Stimulated activated CD8-positive, alpha-beta memory T cell treated with anti-CD3 and anti-CD28 coated beads, Interleukin-7, amount 100 ng/mL, for 24 hours (primary cell): ENCODE measurements at regions not wholly inside any gene's neighbourhood (a gene's known extent, or its start where the extent isn't known, plus 50 kb on each side); places are given as distances from the start of the nearest gene placed in this dataset.

Experiments used
- DNase-seq: peaks from one replicate; pipeline ENCODE4 v3.0.0-alpha.2; 2020; ENCODE audit warnings: low read depth

DNA sequence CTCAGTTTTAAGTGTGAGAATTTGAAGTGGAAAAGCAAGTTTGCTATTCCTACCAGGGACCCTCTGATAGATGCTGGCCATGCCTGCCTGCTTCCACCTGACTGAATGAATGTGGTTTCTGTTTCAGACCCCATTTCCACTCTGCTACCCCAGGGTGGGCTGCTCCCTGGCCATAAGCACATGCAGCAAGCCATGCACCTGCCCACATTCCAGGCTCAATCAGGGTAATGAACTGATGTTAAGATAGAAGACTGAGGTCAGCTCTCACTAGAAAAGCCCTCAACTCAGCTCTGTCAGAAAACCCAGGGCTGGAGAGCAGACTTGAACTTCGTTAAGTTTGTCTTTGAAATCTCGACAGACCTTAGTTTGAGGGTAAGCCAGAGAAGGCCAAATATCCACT lies 333.9 kb downstream of the CYRIA start:
- no peak for DNase-seq

DNA sequence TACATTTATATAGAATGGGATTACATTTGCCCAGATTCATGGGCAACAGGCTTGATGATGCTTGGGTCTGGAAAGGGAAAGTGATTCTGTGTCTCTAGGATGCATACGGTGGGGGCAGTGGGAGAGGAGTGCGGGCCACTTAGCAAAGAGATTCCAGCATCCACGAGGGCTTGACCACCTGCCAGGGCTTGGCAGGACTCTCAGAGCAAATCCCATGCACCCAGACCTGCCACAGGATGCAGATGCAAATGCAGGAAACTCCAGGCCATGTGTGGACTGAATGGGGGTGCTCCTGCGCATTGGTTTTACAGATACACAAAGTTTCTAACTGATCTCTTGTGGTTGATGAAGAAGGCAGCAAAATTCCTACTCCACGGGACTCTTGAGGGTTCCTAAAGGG lies 334.7 kb downstream of the CYRIA start:
- no peak for DNase-seq

GRCh38 chr2:16330571-16330970 lies 335.1 kb downstream of the CYRIA start:
- DNase-seq: no peak

- no peak for DNase-seq
Measured at GRCh38 chr2:16330012-16330411, 335.6 kb downstream of the CYRIA start.

GRCh38 chr2:16329421-16329820 lies 336.2 kb downstream of the CYRIA start:
- DNase-seq: no peak

DNA sequence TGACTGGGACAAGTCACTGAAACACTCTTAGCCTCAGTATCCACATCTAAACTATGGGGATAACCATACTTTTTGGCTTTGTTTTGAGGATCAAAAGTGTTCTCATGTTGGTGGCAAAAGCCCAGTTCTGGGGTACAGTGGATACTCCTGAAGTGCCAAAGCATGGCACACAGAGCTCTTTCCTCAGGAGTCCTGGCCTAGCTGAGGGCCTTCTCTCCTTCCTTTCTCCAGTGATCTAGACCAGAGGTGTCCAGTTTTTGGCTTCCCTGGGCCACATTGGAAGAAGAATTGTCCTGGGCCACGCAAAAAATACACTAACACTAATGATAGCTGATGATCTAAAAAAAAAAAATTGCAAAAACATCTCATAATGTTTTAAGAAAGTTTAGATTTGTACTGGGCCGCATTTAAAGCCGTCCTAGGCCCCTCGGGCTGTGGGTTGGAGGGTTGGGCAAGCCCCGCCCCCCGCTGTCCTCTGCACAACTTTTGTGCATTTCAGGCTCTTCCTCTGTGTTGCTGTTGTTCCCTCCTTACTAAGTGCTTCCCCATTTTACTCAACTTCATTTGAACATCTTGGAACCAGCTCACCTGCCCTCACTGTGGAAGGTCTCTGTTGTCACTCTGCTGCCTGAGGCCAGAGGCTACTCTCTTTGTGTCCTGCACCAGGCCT lies 337.0 kb downstream of the CYRIA start:
- no peak for DNase-seq

DNA sequence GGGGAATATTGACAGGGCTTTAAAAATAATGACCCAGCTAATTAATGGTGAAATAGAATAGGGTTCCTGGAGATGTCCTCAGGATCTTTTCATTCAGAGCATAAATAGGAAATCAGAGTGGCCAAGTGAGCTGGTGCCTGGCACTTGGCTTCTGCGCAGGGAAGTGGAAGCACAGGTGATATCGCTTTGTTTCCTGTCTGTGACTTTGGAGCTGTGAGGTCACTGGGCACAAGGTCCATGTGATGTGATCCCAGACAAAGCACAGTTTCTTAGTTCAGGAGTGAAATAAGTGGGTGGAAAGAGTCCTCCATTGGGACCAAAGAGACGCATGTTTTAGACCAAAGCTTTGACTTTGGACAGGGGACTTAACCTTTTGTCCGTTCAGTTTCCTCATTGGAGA lies 338.3 kb downstream of the CYRIA start:
- DNase-seq: no peak

GRCh38 chr2:16326711-16327300 lies 338.8 kb downstream of the CYRIA start:
- DNase-seq: no peak

- DNase-seq: no peak
Measured at GRCh38 chr2:16325976-16326510, 339.6 kb downstream of the CYRIA start.

DNA sequence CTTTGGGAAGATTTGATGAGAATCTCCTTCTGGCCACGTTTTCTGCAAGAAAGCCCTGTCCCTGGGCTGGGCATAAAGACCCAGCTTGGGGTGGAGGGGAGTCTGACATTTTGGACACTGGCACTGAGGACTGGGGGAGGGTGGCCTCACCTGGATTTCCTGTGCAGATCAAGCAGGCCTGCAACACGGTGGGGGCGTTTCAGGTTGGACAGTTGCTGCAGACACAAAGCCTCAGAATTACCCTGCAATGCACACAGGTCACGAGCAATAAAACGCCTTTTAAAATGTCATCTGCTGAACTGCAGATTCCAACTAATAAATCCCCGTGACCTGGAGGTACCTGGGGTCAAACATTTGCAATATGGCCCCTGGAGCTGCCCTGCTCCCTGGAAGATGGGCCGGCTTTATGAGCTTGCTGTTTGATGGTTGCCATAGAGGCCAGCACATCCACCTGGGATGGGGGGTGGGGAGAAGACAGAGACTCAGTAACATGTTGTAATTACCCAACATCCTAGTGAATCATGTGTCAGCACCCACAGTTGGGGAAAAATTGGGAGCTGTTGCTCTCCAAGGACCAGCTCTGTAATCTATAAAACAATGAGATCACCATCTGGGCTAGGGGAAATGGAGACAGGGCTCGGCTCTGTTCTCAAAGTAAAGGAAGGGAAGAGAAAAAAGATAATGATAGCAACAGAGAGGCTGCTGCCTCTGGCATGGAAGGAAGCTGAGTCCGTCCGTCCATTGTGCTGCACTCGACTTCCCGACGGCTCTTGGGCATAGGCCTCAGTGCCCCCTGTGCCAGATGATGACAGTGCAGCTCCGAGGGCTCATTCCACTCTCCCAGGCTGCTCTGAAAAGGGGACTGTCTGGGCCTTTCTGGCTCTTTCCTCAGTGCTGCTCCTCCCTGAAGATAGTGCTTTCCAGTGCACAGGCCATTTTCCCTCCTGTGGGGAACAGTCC lies 340.3 kb downstream of the CYRIA start:
- DNase-seq: no peak

GRCh38 chr2:16324544-16324937 lies 341.1 kb downstream of the CYRIA start:
- no peak for DNase-seq

GRCh38 chr2:16323551-16324543 lies 341.8 kb downstream of the CYRIA start:
- no peak for DNase-seq

GRCh38 chr2:16323126-16323520 lies 342.5 kb downstream of the CYRIA start:
- DNase-seq: no peak

- DNase-seq: no peak
Measured at GRCh38 chr2:16322308-16323125, 343.1 kb downstream of the CYRIA start.

GRCh38 chr2:16321872-16322271 lies 343.8 kb downstream of the CYRIA start:
- no peak for DNase-seq

GRCh38 chr2:16321256-16321655 lies 344.4 kb downstream of the CYRIA start:
- no peak for DNase-seq

- DNase-seq: no peak
Measured at GRCh38 chr2:16320716-16321115, 344.9 kb downstream of the CYRIA start.

GRCh38 chr2:16319551-16320121 lies 346.0 kb downstream of the CYRIA start:
- no peak for DNase-seq

GRCh38 chr2:16318474-16319195 lies 347.0 kb downstream of the CYRIA start:
- DNase-seq: no peak

DNA sequence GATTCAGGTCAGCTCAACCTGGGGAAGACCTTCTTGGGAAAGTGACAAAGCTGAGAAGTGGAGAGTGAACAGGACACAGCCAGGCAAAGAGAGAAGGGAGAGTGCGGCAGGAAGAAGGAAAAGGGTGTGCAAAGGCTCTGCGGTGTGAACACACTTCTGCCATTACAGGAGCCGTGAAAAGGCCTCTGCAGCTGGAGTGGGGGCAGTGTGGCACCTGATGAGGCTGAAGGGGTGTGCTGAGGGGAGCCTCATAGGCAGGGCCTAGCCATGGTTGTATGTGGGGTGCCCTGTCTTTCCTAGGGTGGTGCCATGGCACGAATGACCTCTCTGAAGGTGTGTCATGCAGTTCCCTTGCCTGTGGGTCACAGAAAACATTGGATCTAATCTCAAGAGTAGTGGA lies 347.6 kb downstream of the CYRIA start:
- no peak for DNase-seq
